GM23248 (cell line): ENCODE measurements at regions not wholly inside any gene's neighbourhood (a gene's known extent, or its start where the extent isn't known, plus 50 kb on each side); places are given as distances from the start of the nearest gene placed in this dataset.
A peak's percentile ranks its signal among the peaks of the same experiment; 100 is the strongest.

Source experiments
- DNase-seq: peaks from one replicate; pipeline ENCODE4 v3.0.0-alpha.2; 2015
- H2AFZ ChIP-seq: fragments of 200-600 bp; sonication (generic); 2 replicates; pipeline ENCODE4 v1.6.1; 2016; ENCODE audit warnings: antibody characterized with exemption
- H3F3A ChIP-seq: fragments of 200-600 bp; sonication (generic); 2 replicates; pipeline ENCODE4 v1.6.1; 2016; ENCODE audit warnings: mild to moderate bottlenecking, antibody characterized with exemption, mixed run types; ENCODE audit not compliant: insufficient read depth
- H3K27ac ChIP-seq: fragments of 200-600 bp; sonication (generic); 2 replicates; pipeline ENCODE4 v1.5.1; 2016; ENCODE audit warnings: mild to moderate bottlenecking
- H3K27me3 ChIP-seq: fragments of 200-600 bp; sonication (generic); replicated peaks from 2 replicates; pipeline ENCODE4 v1.6.1; 2016; ENCODE audit warnings: mild to moderate bottlenecking; ENCODE audit not compliant: insufficient read depth
- H3K36me3 ChIP-seq: fragments of 200-600 bp; sonication (generic); 2 replicates; pipeline ENCODE4 v1.6.1; 2016; ENCODE audit warnings: low read depth, mild to moderate bottlenecking
- H3K4me1 ChIP-seq: fragments of 200-600 bp; sonication (generic); 2 replicates; pipeline ENCODE4 v1.6.1; 2016; ENCODE audit warnings: mild to moderate bottlenecking; ENCODE audit not compliant: insufficient read depth
- H3K4me2 ChIP-seq: fragments of 200-600 bp; sonication (generic); one replicate; pipeline ENCODE4 v1.6.1; 2016; ENCODE audit warnings: mild to moderate bottlenecking; ENCODE audit not compliant: unreplicated experiment
- H3K4me3 ChIP-seq: fragments of 200-600 bp; sonication (generic); 2 replicates; pipeline ENCODE4 v1.5.1; 2016; ENCODE audit warnings: mild to moderate bottlenecking
- H3K79me2 ChIP-seq: fragments of 200-600 bp; sonication (generic); 2 replicates; pipeline ENCODE4 v1.6.1; 2016; ENCODE audit warnings: mild to moderate bottlenecking; ENCODE audit not compliant: insufficient read depth
- H3K9ac ChIP-seq: fragments of 200-600 bp; sonication (generic); 2 replicates; pipeline ENCODE4 v1.6.1; 2016; ENCODE audit warnings: mild to moderate bottlenecking
- H3K9me2 ChIP-seq: fragments of 200-600 bp; sonication (generic); 2 replicates; pipeline ENCODE4 v1.6.1; 2016; ENCODE audit warnings: mixed run types, mild to moderate bottlenecking, moderate library complexity; ENCODE audit not compliant: insufficient read depth
- H3K9me3 ChIP-seq: fragments of 200-600 bp; sonication (generic); one replicate; pipeline ENCODE4 v1.6.1; 2017; ENCODE audit warnings: low read depth
- H4K20me1 ChIP-seq: fragments of 200-600 bp; sonication (generic); 2 replicates; pipeline ENCODE4 v1.6.0; 2016; ENCODE audit not compliant: insufficient read depth
- EZH2 ChIP-seq: fragments of 200-600 bp; sonication (generic); IDR thresholded peaks from 2 replicates; pipeline ENCODE4 v1.6.1; 2018; ENCODE audit warnings: antibody characterized with exemption, mild to moderate bottlenecking; ENCODE audit not compliant: insufficient read depth, poor library complexity, severe bottlenecking
- EZH2phosphoT487 ChIP-seq: fragments of 200-600 bp; sonication (generic); IDR thresholded peaks from 2 replicates; pipeline ENCODE4 v1.6.1; 2018; ENCODE audit warnings: antibody characterized with exemption, moderate library complexity, mild to moderate bottlenecking, low read depth; ENCODE audit not compliant: insufficient read depth
- WGBS, 2 experiments: methylation state at CpG; one replicate each; pipeline ENCODE4 v1.1.6; 2015 to 2017; ENCODE audit warnings: low lambda C conversion rate in 2 of 2, low coverage in 1 of 2; ENCODE audit errors: missing lambda C conversion rate in 2 of 2; 5-methylcytosine and 5-hydroxymethylcytosine counted together
- in situ Hi-C: fragments of 300-500 bp; cut with MboI; formaldehyde crosslinking; loops from 2 replicates; pipeline ENCODE4 v1.15.0; 2020

GRCh38 chr9:19926774-19927173 is 137.9 kb upstream of the SLC24A2 start:
- H3K79me2 ChIP-seq = no peaks in the 10 kb centered on the region
- no peaks in the 10 kb centered on the region for H3K27me3 ChIP-seq
- in situ Hi-C loops = no loop called here
- WGBS, 2 experiments = 60 to 70% methylated on average over 7 of the region's 7 CpGs
- H3K4me1 ChIP-seq = 0 out of 2 replicates have a peak, but pooled peaks cover 3% of the 10 kb centered on the region
- TF ChIP-seq EZH2 (no peak), EZH2phosphoT487 (no peak)
- H4K20me1 ChIP-seq = no peaks in the 10 kb centered on the region
- DNase-seq = no peak
- H3K9me3 ChIP-seq = no peaks in the 10 kb centered on the region
- no peaks in the 10 kb centered on the region for H3K36me3 ChIP-seq
- no peak overlapping the region for H3K9ac ChIP-seq
- H3K9me2 ChIP-seq = no peaks in the 10 kb centered on the region
- no peak overlapping the region for H3K4me3 ChIP-seq
- H3K27ac ChIP-seq = no peak overlapping the region
- no peak overlapping the region for H2AFZ ChIP-seq
- no peak overlapping the region for H3K4me2 ChIP-seq
- H3F3A ChIP-seq = no peaks in the 10 kb centered on the region

DNA sequence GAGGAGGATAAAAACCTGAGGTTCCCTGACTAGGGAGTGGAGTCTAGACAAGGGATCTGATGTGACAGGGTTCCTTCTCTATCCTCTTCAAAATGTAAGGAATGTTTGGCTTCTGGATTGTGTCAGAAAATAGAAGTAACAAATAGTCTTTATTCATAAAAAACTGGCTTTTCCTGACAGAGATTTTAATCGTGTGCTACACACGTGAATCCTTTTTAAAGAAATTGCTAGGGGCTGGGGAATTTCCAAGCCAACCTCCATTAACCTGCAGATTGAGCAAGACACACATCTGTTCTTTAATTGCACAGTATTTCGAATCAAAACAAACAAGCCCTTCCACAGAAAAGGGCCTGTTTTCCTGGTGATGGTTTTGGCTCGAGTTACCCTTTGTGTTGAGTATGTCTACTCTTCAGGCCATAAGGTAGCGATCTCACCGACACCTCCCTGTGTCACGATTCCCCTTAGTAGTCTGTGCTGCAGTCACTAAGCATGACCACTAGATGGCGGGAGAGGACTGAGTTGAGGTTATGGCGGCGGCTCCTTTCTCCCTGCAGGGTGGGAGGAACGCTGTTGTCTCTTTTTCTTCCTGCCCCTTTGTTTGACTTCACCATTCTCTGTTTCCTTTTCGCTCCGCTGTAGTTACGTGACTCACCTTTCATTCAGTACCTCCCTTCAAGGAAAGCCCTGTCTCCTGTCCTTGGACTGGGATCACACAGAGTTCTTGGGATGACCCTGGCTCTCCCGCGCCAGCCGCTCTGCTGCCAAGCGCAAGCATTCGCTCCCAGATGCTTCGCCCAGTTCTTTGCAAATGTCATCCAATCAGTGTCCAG is 137.1 kb upstream of the SLC24A2 start:
- WGBS, 2 experiments = 2 to 4% methylated on average over 20 of the region's 20 CpGs
- in situ Hi-C loops = no loop called here
- Histone ChIP-seq H4K20me1 (no peaks in the 10 kb centered on the region), H3K79me2 (no peaks in the 10 kb centered on the region), H3K9me3 (no peaks in the 10 kb centered on the region), H3K4me2 (peak overlapping the region; percentile 95), H3K27ac (no peak overlapping the region), H3K36me3 (no peaks in the 10 kb centered on the region), H2AFZ (peak overlapping the region; percentile 80), H3K27me3 (no peaks in the 10 kb centered on the region), H3K4me1 (0 out of 2 replicates have a peak, but pooled peaks cover 3% of the 10 kb centered on the region), H3K9me2 (no peaks in the 10 kb centered on the region), H3K9ac (peak overlapping the region; percentile 34; the same call in 1 of the 2 replicates), H3K4me3 (peak overlapping the region; percentile 72), H3F3A (no peaks in the 10 kb centered on the region)
- DNase-seq = peak; percentile 83
- TF ChIP-seq EZH2phosphoT487 (no peak), EZH2 (no peak)

DNA sequence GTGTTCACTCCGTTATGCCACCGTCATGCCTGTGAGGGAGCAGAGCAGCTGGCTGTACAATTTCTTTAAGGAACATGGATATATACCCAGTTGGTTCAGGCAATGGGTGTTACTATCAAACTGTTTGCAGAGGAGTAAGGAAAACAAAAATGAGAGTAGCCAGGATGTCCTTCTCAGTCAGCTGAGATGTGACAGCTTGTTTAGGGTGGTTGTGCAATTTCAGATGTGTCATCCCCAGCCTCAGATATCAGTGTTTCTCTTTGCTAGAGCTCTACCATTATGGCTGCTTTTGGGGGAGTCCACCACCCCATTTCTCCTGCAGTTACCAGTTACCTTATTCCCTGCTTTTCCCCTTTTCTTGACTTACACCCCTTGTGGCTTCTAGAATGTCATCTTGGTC is 135.2 kb upstream of the SLC24A2 start:
- in situ Hi-C loops = loop anchor here (5.0 to 25.0 kb wide), 2 partner anchors 1013 to 1188 kb away; no protein-coding TSS in a partner anchor
- DNase-seq = peak; percentile 33
- no peak overlapping the region for H2AFZ ChIP-seq

GRCh38 chr9:19922476-19923118 is 133.8 kb upstream of the SLC24A2 start:
- Histone ChIP-seq H3F3A (no peaks in the 10 kb centered on the region), H4K20me1 (no peaks in the 10 kb centered on the region), H3K9ac (no peak overlapping the region), H3K9me3 (no peaks in the 10 kb centered on the region), H3K4me2 (no peak overlapping the region), H3K9me2 (no peaks in the 10 kb centered on the region), H2AFZ (no peak overlapping the region), H3K27ac (no peak overlapping the region), H3K27me3 (no peaks in the 10 kb centered on the region), H3K36me3 (no peaks in the 10 kb centered on the region), H3K79me2 (no peaks in the 10 kb centered on the region), H3K4me3 (no peak overlapping the region), H3K4me1 (0 out of 2 replicates have a peak, but pooled peaks cover 3% of the 10 kb centered on the region)
- DNase-seq = peak; percentile 72
- TF ChIP-seq EZH2phosphoT487 (no peak), EZH2 (no peak)
- in situ Hi-C loops = loop anchor here (5.0 to 25.0 kb wide), 2 partner anchors 1015 to 1190 kb away; no protein-coding TSS in a partner anchor
- 54 to 60% methylated on average over 2 of the region's 2 CpGs for WGBS, 2 experiments

More for the DNA sequence above, 135.2 kb upstream of the SLC24A2 start:
- H3K4me3 ChIP-seq = no peak overlapping the region
- H3K4me2 ChIP-seq = no peak overlapping the region
- H3K27ac ChIP-seq = no peak overlapping the region
- H3K4me1 ChIP-seq = 0 out of 2 replicates have a peak, but pooled peaks cover 3% of the 10 kb centered on the region
- H3K9me3 ChIP-seq = no peaks in the 10 kb centered on the region
- H3K36me3 ChIP-seq = no peaks in the 10 kb centered on the region
- no peaks in the 10 kb centered on the region for H4K20me1 ChIP-seq
- H3K9ac ChIP-seq = no peak overlapping the region
- TF ChIP-seq EZH2phosphoT487 = no peak
- TF ChIP-seq EZH2 = no peak
- H3F3A ChIP-seq = no peaks in the 10 kb centered on the region
- no peaks in the 10 kb centered on the region for H3K27me3 ChIP-seq
- 88 to 95% methylated on average over 2 of the region's 2 CpGs for WGBS, 2 experiments
- H3K9me2 ChIP-seq = no peaks in the 10 kb centered on the region
- H3K79me2 ChIP-seq = no peaks in the 10 kb centered on the region
